NCI-H1105 treated with DMSO at 0.1 percent for 48 hours (cell line): ENCODE measurements at regions not wholly inside any gene's neighbourhood (a gene's known extent, or its start where the extent isn't known, plus 50 kb on each side); places are given as distances from the start of the nearest gene placed in this dataset.

ENCODE experiments used
- DNase-seq: peaks from one replicate; lab custom pipeline; 2025; lab: John Stamatoyannopoulos, UW

GRCh38 chr15:54722342-54722986 lies 474.3 kb downstream of the RSL24D1 start:
- DNase-seq, result no peak

GRCh38 chr15:54719325-54719724 lies 477.4 kb downstream of the RSL24D1 start:
- no peak for DNase-seq

- DNase-seq, result no peak
Measured at GRCh38 chr15:54707805-54708752, 488.7 kb downstream of the RSL24D1 start.

GRCh38 chr15:54687628-54688027 lies 509.1 kb downstream of the RSL24D1 start:
- DNase-seq, result no peak
